ENCODE measurements at regions not wholly inside any gene's neighbourhood (a gene's known extent, or its start where the extent isn't known, plus 50 kb on each side); places are given as distances from the start of the nearest gene placed in this dataset.

DNA sequence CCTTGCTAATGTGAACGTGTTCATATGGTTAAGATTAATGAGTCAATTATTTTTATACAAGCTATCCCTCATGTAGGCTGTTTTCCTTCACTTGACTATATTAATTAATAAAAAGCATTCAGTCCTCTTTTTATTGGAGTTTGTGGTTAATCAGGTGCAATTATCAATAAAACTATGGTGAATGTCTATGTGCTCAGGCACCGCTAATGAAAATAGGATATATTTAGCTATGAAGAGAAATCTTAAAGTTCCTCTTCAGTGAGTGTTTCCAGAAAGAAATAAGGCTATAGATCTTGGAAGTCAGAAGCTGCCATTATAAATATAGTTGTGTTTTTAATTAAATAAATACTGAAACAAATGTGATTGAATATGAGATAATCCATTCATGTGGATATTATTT is 422.1 kb downstream of the DMAC1 start:
- TF ChIP-seq CTCF (optimal IDR thresholded peaks at IDR 0.05 in 1 of 3, IDR thresholded peaks at IDR 0.05 in 1 of 3, conservative IDR thresholded peaks at IDR 0.05 in 1 of 3; ENCODE audit: extremely low read depth in 1 of 3, insufficient read depth in 2 of 3, low read length in 3 of 3) (no peak), EZH2 (IDR thresholded peaks at IDR 0.05; ENCODE audit: low read length) (no peak)

Measured in keratinocyte (primary cell).